ENCODE measurements at regions not wholly inside any gene's neighbourhood (a gene's known extent, or its start where the extent isn't known, plus 50 kb on each side); places are given as distances from the start of the nearest gene placed in this dataset.

DNA sequence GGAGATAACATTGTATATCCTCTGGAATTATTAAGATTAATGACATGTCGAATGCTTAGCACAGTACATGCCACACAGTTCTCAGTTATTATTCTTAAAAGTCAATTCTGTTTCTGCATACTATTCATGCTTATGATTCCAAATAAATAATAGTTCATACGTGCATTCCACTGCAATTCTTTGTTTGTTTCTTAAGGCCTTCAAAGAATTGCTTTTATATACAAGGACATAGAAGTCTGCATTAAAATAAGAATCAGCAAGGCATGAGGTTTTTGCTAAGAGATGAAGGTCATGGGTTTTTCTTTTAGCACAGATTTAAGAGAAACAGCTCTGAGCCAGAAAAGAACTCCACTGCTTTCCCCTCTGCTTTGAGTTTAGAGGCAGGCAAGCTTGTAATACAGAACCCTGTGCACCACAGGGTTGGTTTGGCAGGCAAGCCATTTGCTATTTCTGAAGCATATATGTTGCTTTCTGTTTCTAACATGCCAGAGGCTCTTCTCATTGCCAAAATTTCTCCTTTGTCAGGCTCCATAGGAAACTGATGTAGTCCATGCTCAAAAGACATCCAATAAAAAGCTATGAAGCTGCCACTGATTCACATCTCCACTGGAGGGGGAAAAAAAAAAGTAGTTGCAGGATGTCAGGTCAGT lies 420.6 kb upstream of the TYRP1 start:
- Mint-ChIP-seq H3K27ac (ENCODE audit: unreplicated experiment) (no peak overlapping the region), H3K9me3 (ENCODE audit: unreplicated experiment) (peaks cover 17% of the 10 kb centered on the region), H3K27me3 (ENCODE audit: unreplicated experiment) (no peaks in the 10 kb centered on the region), H3K36me3 (ENCODE audit: unreplicated experiment) (no peaks in the 10 kb centered on the region), H3K4me1 (ENCODE audit: unreplicated experiment) (no peaks in the 10 kb centered on the region), H3K4me3 (ENCODE audit: unreplicated experiment) (no peak overlapping the region)
- no peak for TF ChIP-seq CTCF (IDR thresholded peaks at IDR 0.05)
- DNase-seq (ENCODE audit: extremely low spot score, unreplicated experiment), result no peak

- Mint-ChIP-seq H3K4me3 (ENCODE audit: unreplicated experiment) (no peak overlapping the region), H3K36me3 (ENCODE audit: unreplicated experiment) (no peaks in the 10 kb centered on the region), H3K4me1 (ENCODE audit: unreplicated experiment) (no peaks in the 10 kb centered on the region), H3K9me3 (ENCODE audit: unreplicated experiment) (peaks cover 12% of the 10 kb centered on the region), H3K27ac (ENCODE audit: unreplicated experiment) (no peak overlapping the region), H3K27me3 (ENCODE audit: unreplicated experiment) (no peaks in the 10 kb centered on the region)
- DNase-seq (ENCODE audit: extremely low spot score, unreplicated experiment), result no peak
- no peak for TF ChIP-seq CTCF (IDR thresholded peaks at IDR 0.05)
Observed at GRCh38 chr9:12274577-12274976, 418.6 kb upstream of the TYRP1 start.

GRCh38 chr9:12276505-12276904 lies 416.7 kb upstream of the TYRP1 start:
- Mint-ChIP-seq H3K27me3 (ENCODE audit: unreplicated experiment) (no peaks in the 10 kb centered on the region), H3K4me1 (ENCODE audit: unreplicated experiment) (no peaks in the 10 kb centered on the region), H3K9me3 (ENCODE audit: unreplicated experiment) (peaks cover 7% of the 10 kb centered on the region), H3K4me3 (ENCODE audit: unreplicated experiment) (no peak overlapping the region), H3K27ac (ENCODE audit: unreplicated experiment) (no peak overlapping the region), H3K36me3 (ENCODE audit: unreplicated experiment) (no peaks in the 10 kb centered on the region)
- DNase-seq (ENCODE audit: extremely low spot score, unreplicated experiment), result no peak
- TF ChIP-seq CTCF (IDR thresholded peaks at IDR 0.05), result no peak

- H3K36me3 Mint-ChIP-seq (ENCODE audit: unreplicated experiment), result no peaks in the 10 kb centered on the region
- H3K27ac Mint-ChIP-seq (ENCODE audit: unreplicated experiment), result no peak overlapping the region
- no peaks in the 10 kb centered on the region for H3K4me1 Mint-ChIP-seq (ENCODE audit: unreplicated experiment)
- no peaks in the 10 kb centered on the region for H3K9me3 Mint-ChIP-seq (ENCODE audit: unreplicated experiment)
- no peaks in the 10 kb centered on the region for H3K27me3 Mint-ChIP-seq (ENCODE audit: unreplicated experiment)
- no peak for DNase-seq (ENCODE audit: extremely low spot score, unreplicated experiment)
- H3K4me3 Mint-ChIP-seq (ENCODE audit: unreplicated experiment), result no peak overlapping the region
- TF ChIP-seq CTCF (IDR thresholded peaks at IDR 0.05), result no peak
Observed at GRCh38 chr9:12289711-12290110, 403.5 kb upstream of the TYRP1 start.

DNA sequence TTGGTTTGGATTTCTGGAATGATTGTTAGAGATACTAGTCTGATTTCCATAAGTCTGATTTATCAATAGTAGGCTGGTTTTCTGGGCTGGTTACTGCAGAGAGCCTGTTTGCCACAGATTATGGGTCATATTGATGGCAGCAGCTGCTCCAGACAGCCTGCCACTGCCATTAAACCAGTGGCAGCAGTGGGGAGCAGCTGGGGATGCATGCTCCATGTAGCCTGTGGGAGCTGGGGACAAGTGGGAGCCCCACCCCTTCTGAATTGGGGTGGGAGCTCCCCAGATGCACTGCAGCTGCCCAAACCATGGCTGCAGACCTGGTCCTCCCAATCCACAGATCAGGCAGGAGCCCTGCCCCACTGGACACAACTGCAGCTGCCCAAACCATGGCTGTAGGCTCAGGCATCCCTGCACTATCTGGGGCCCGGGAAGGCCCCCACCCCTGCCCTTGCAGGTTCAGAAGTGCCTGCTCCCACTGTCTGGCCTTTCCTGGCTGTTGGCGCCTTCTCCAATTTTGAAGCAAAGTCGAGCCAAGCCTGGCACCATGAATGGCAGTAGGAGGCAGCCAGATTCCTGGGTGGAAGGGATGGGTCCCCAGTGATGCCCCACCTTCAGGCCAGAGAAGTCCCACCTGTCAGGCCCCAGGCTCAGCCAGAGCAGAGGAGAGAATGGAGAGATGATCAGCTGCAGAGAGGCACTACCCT lies 402.9 kb upstream of the TYRP1 start:
- DNase-seq (ENCODE audit: extremely low spot score, unreplicated experiment), result no peak
- no peaks in the 10 kb centered on the region for H3K9me3 Mint-ChIP-seq (ENCODE audit: unreplicated experiment)
- no peak overlapping the region for H3K27ac Mint-ChIP-seq (ENCODE audit: unreplicated experiment)
- no peak for TF ChIP-seq CTCF (IDR thresholded peaks at IDR 0.05)
- H3K4me3 Mint-ChIP-seq (ENCODE audit: unreplicated experiment), result no peak overlapping the region
- no peaks in the 10 kb centered on the region for H3K4me1 Mint-ChIP-seq (ENCODE audit: unreplicated experiment)
- H3K27me3 Mint-ChIP-seq (ENCODE audit: unreplicated experiment), result no peaks in the 10 kb centered on the region
- no peaks in the 10 kb centered on the region for H3K36me3 Mint-ChIP-seq (ENCODE audit: unreplicated experiment)

Data from osteocyte (in vitro differentiated cells).